ENCODE measurements at regions not wholly inside any gene's neighbourhood (a gene's known extent, or its start where the extent isn't known, plus 50 kb on each side); places are given as distances from the start of the nearest gene placed in this dataset.

- TF ChIP-seq, protein P1, sequence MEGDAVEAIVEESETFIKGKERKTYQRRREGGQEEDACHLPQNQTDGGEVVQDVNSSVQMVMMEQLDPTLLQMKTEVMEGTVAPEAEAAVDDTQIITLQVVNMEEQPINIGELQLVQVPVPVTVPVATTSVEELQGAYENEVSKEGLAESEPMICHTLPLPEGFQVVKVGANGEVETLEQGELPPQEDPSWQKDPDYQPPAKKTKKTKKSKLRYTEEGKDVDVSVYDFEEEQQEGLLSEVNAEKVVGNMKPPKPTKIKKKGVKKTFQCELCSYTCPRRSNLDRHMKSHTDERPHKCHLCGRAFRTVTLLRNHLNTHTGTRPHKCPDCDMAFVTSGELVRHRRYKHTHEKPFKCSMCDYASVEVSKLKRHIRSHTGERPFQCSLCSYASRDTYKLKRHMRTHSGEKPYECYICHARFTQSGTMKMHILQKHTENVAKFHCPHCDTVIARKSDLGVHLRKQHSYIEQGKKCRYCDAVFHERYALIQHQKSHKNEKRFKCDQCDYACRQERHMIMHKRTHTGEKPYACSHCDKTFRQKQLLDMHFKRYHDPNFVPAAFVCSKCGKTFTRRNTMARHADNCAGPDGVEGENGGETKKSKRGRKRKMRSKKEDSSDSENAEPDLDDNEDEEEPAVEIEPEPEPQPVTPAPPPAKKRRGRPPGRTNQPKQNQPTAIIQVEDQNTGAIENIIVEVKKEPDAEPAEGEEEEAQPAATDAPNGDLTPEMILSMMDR (optimal IDR thresholded peaks at IDR 0.05 in 1 of 3, IDR thresholded peaks at IDR 0.05 in 1 of 3, conservative IDR thresholded peaks at IDR 0.05 in 1 of 3; ENCODE audit: extremely low read depth in 1 of 3, insufficient read depth in 2 of 3, low read length in 3 of 3), result no peak
- no peak for TF ChIP-seq EZH2 (IDR thresholded peaks at IDR 0.05; ENCODE audit: low read length)
These were observed 162.0 kb downstream of the ETAA1 start for GRCh38 chr2:67559156-67559555.
